Mesendoderm (in vitro differentiated cells): ENCODE measurements at regions not wholly inside any gene's neighbourhood (a gene's known extent, or its start where the extent isn't known, plus 50 kb on each side); places are given as distances from the start of the nearest gene placed in this dataset.
A peak's percentile ranks its signal among the peaks of the same experiment; 100 is the strongest.

Experiments used
- DNase-seq: peaks from one replicate; pipeline ENCODE4 v3.0.0; 2013
- H2AK5ac ChIP-seq: 2 replicates; pipeline ENCODE4 v1.6.1; 2013; ENCODE audit warnings: low read length, inconsistent platforms
- H2BK120ac ChIP-seq: 2 replicates; pipeline ENCODE4 v1.6.1; 2013; ENCODE audit warnings: low read depth, mild to moderate bottlenecking, low read length, moderate library complexity, mixed read lengths
- H2BK15ac ChIP-seq: replicated peaks from 2 replicates; pipeline ENCODE4 v1.6.1; 2013; ENCODE audit warnings: low read depth, mild to moderate bottlenecking, moderate library complexity
- H2BK5ac ChIP-seq: 2 replicates; pipeline ENCODE4 v1.6.1; 2013; ENCODE audit warnings: low read length, inconsistent platforms
- H3K18ac ChIP-seq: 2 replicates; pipeline ENCODE4 v1.6.1; 2013; ENCODE audit warnings: mild to moderate bottlenecking, low read length, mixed read lengths
- H3K23ac ChIP-seq: one replicate; pipeline ENCODE4 v1.6.1; 2013; ENCODE audit warnings: low read length
- H3K27ac ChIP-seq: 2 replicates; pipeline ENCODE4 v1.5.1; 2013; ENCODE audit warnings: low read depth, mild to moderate bottlenecking, inconsistent platforms, low read length, moderate library complexity
- H3K27me3 ChIP-seq: 2 replicates; pipeline ENCODE4 v1.6.1; 2013; ENCODE audit warnings: low read length, control low read depth, mild to moderate bottlenecking, inconsistent platforms; ENCODE audit not compliant: insufficient read depth, poor library complexity
- H3K36me3 ChIP-seq: 2 replicates; pipeline ENCODE4 v1.6.1; 2013; ENCODE audit warnings: low read length, inconsistent platforms; ENCODE audit not compliant: control insufficient read depth, insufficient read depth
- H3K4ac ChIP-seq: one replicate; pipeline ENCODE4 v1.6.1; 2013; ENCODE audit warnings: low read depth, mild to moderate bottlenecking, low read length, moderate library complexity
- H3K4me1 ChIP-seq: 2 replicates; pipeline ENCODE4 v1.6.1; 2013; ENCODE audit warnings: low read depth, low read length, inconsistent platforms; ENCODE audit not compliant: control insufficient read depth
- H3K4me2 ChIP-seq: 2 replicates; pipeline ENCODE4 v1.6.1; 2013; ENCODE audit warnings: low read length
- H3K4me3 ChIP-seq: 2 replicates; pipeline ENCODE4 v1.5.1; 2013; ENCODE audit warnings: mild to moderate bottlenecking, low read length
- H3K56ac ChIP-seq: one replicate; pipeline ENCODE4 v1.6.1; 2013; ENCODE audit warnings: low read length
- H3K79me1 ChIP-seq: 2 replicates; pipeline ENCODE4 v1.6.1; 2013; ENCODE audit warnings: low read length, inconsistent platforms
- H3K79me2 ChIP-seq: 2 replicates; pipeline ENCODE4 v1.6.1; 2013; ENCODE audit warnings: mild to moderate bottlenecking, low read length; ENCODE audit not compliant: control insufficient read depth, insufficient read depth
- H3K9ac ChIP-seq: 2 replicates; pipeline ENCODE4 v1.6.1; 2013; ENCODE audit warnings: low read length, inconsistent platforms
- H4K5ac ChIP-seq: one replicate; pipeline ENCODE4 v1.6.1; 2013; ENCODE audit warnings: low read length
- H4K8ac ChIP-seq: one replicate; pipeline ENCODE4 v1.6.1; 2013; ENCODE audit warnings: low read depth, mild to moderate bottlenecking, control low read depth, low read length, moderate library complexity
- WGBS: extraction: QIAGEN DNeasy Blood & Tissue Kit; methylation state at CpG from one replicate; pipeline ENCODE4 v1.1.7; 2013; ENCODE audit warnings: low lambda C conversion rate, missing lambda C conversion rate; ENCODE audit not compliant: insufficient coverage; ENCODE audit errors: extremely low coverage; 5-methylcytosine and 5-hydroxymethylcytosine counted together

DNA sequence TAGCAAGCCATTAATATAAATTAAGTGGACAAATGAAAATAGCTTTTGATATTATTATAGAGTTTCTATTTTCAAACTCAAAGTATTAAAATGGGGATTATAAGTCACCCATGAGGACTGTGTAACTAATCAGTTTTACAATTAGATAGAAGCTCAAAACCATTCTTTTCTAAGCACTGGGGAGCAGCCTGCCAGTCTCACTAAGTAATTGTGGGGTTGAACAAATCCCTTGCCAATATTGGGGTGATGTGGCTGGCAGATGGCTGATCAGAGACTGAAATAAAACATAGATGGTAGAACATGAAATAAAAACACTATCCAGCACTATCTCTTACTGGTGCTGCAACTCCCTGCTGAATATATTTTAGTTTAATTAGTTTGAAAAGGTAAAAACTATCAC is 353.2 kb downstream of the FLRT2 start:
- Histone ChIP-seq H4K8ac (no peak overlapping the region), H2BK15ac (no peak overlapping the region), H3K4me3 (no peak overlapping the region), H3K18ac (no peak overlapping the region), H3K4me2 (no peak overlapping the region), H2BK5ac (no peak overlapping the region), H2BK120ac (no peak overlapping the region), H3K27ac (no peak overlapping the region), H3K4me1 (no peaks in the 10 kb centered on the region), H3K27me3 (no peaks in the 10 kb centered on the region), H3K79me2 (no peaks in the 10 kb centered on the region), H3K56ac (no peak overlapping the region), H3K4ac (no peak overlapping the region), H3K9ac (no peak overlapping the region), H3K79me1 (no peaks in the 10 kb centered on the region), H3K36me3 (no peaks in the 10 kb centered on the region), H2AK5ac (no peak overlapping the region), H4K5ac (no peak overlapping the region), H3K23ac (no peak overlapping the region)
- no peak for DNase-seq

DNA sequence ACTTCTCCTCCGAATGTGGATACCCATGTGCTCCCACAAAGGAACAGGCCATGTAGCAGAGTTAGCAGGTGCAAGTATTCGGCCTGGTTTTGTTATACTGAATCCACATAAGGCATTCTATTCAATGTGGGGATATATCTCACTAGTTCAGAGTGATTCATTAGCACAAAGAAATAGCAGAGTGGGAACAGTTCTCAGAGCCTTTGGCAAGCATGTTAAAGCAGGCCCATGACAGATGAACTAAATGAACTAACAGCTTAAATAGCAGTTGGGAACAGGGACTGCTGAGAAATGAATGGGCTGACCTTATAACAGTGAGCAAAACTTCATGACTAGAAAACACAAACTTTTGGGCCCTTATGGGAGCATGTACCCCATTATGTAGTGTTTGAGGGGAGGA is 352.0 kb downstream of the FLRT2 start:
- no peak overlapping the region for H3K23ac ChIP-seq
- H2BK15ac ChIP-seq, result no peak overlapping the region
- no peak overlapping the region for H3K56ac ChIP-seq
- H3K4ac ChIP-seq, result no peak overlapping the region
- H3K27me3 ChIP-seq, result no peaks in the 10 kb centered on the region
- DNase-seq, result no peak
- no peaks in the 10 kb centered on the region for H3K79me2 ChIP-seq
- H3K9ac ChIP-seq, result no peak overlapping the region
- H2AK5ac ChIP-seq, result no peak overlapping the region
- no peaks in the 10 kb centered on the region for H3K36me3 ChIP-seq
- no peak overlapping the region for H2BK120ac ChIP-seq
- H4K5ac ChIP-seq, result no peak overlapping the region
- H3K4me3 ChIP-seq, result no peak overlapping the region
- no peak overlapping the region for H3K4me2 ChIP-seq
- H3K4me1 ChIP-seq, result no peaks in the 10 kb centered on the region
- WGBS, result no CpG with 5 or more reads among the region's 2 CpGs
- H4K8ac ChIP-seq, result no peak overlapping the region
- H2BK5ac ChIP-seq, result no peak overlapping the region
- H3K79me1 ChIP-seq, result no peaks in the 10 kb centered on the region
- H3K27ac ChIP-seq, result no peak overlapping the region
- H3K18ac ChIP-seq, result no peak overlapping the region

DNA sequence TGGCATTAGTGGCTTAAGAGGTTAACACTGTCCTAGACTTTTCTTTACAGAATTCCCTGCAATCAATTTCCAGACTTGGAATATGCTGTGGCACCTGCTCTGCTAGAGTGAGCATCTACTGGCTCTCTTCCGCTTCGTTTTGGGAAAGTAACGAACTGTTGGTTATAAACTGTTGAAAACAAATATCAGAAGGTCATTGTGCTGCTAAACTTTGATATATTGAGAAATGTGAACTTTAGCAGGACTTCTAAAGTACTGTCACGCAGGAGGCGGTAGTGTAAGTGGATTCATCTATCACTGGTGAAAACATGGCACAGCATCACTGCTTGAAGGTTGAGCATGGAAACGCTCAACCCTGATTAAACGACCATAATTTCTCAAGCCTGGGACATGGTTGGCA is 348.9 kb downstream of the FLRT2 start:
- Histone ChIP-seq H4K5ac (no peak overlapping the region), H3K4me2 (no peak overlapping the region), H3K36me3 (no peaks in the 10 kb centered on the region), H3K23ac (no peak overlapping the region), H2AK5ac (no peak overlapping the region), H3K18ac (no peak overlapping the region), H2BK15ac (no peak overlapping the region), H3K9ac (no peak overlapping the region), H3K27me3 (no peaks in the 10 kb centered on the region), H3K27ac (no peak overlapping the region), H3K56ac (no peak overlapping the region), H3K79me1 (no peaks in the 10 kb centered on the region), H4K8ac (no peak overlapping the region), H3K4ac (no peak overlapping the region), H2BK5ac (no peak overlapping the region), H3K4me1 (no peaks in the 10 kb centered on the region), H2BK120ac (no peak overlapping the region), H3K4me3 (no peak overlapping the region), H3K79me2 (no peaks in the 10 kb centered on the region)
- DNase-seq, result no peak
- WGBS, result no CpG with 5 or more reads among the region's 7 CpGs

DNA sequence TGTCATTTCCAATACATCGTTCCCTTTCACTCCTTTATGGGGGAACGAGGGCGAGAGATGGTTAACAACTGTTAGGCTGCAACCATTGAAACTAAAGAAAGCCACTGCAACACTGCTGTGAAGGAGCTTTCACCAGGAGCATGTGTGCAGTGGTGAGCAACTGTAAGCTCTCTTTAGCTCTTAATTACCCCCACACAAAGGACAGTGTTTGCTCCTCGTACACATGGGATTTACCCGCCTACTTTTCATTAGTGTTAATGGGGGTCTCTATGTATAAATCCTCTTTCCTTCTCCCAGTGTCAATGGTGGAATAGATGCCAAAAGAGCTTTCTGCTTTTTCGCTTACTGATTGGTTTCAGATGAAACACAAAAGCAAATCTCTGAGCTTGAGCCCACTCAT is 343.1 kb downstream of the FLRT2 start:
- no peak for DNase-seq
- Histone ChIP-seq H3K4me3 (no peak overlapping the region), H3K27ac (no peak overlapping the region), H3K27me3 (no peaks in the 10 kb centered on the region), H3K56ac (no peak overlapping the region), H2BK15ac (no peak overlapping the region), H2BK120ac (no peak overlapping the region), H3K79me2 (no peaks in the 10 kb centered on the region), H4K8ac (no peak overlapping the region), H3K18ac (no peak overlapping the region), H3K36me3 (no peaks in the 10 kb centered on the region), H4K5ac (no peak overlapping the region), H3K23ac (no peak overlapping the region), H3K4ac (no peak overlapping the region), H3K79me1 (no peaks in the 10 kb centered on the region), H2AK5ac (no peak overlapping the region), H3K9ac (no peak overlapping the region), H3K4me1 (no peaks in the 10 kb centered on the region), H2BK5ac (no peak overlapping the region), H3K4me2 (no peak overlapping the region)
- no CpG with 5 or more reads among the region's 6 CpGs for WGBS

DNA sequence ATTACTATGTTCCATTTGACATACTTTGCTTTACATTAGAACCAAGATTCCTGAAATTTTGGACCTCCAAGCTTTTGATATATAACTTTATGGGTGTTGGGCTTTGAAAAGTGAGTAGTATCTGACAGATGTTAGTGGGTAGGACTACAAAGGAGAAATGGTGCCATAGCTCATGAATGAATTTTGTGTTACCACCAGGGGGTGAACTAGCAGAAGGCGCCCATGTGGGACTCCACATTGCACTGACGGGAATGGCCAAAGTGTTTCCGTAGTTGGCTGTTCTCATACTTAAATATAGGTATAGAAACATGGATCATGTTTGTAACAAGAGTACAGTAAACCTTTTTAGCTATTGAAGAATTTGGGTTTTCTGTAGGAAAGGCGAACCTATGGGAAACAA is 337.5 kb downstream of the FLRT2 start:
- no peak overlapping the region for H3K27ac ChIP-seq
- H3K4me3 ChIP-seq, result no peak overlapping the region
- no peak overlapping the region for H4K8ac ChIP-seq
- no CpG with 5 or more reads among the region's 4 CpGs for WGBS
- no peak overlapping the region for H2AK5ac ChIP-seq
- H3K4ac ChIP-seq, result no peak overlapping the region
- no peak overlapping the region for H2BK5ac ChIP-seq
- H2BK15ac ChIP-seq, result no peak overlapping the region
- H3K36me3 ChIP-seq, result no peaks in the 10 kb centered on the region
- H3K18ac ChIP-seq, result no peak overlapping the region
- H3K56ac ChIP-seq, result no peak overlapping the region
- H4K5ac ChIP-seq, result no peak overlapping the region
- no peak overlapping the region for H2BK120ac ChIP-seq
- H3K23ac ChIP-seq, result no peak overlapping the region
- no peaks in the 10 kb centered on the region for H3K27me3 ChIP-seq
- H3K79me1 ChIP-seq, result no peaks in the 10 kb centered on the region
- DNase-seq, result peak; percentile 40
- no peak overlapping the region for H3K4me2 ChIP-seq
- H3K9ac ChIP-seq, result no peak overlapping the region
- H3K4me1 ChIP-seq, result no peaks in the 10 kb centered on the region
- H3K79me2 ChIP-seq, result no peaks in the 10 kb centered on the region

DNA sequence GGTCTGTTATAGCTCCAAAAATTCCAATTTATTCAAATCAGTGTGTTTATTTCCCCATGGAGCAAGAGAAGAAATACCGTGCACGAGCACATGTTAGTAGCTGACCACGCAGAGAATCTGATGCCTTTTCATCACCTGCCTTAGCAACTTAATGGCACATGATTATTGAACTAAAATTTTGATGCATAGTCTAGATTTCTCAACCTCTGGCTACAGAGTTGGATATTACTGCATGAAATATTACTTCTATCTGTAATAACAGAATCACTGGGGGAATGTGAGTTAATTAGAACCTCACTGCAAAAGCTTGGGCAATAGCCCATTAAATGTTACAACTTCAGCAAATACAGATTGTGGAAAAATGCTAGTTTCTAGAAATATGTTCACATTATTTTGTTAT is 335.8 kb downstream of the FLRT2 start:
- Histone ChIP-seq H3K9ac (no peak overlapping the region), H3K18ac (no peak overlapping the region), H3K79me1 (no peaks in the 10 kb centered on the region), H3K4ac (no peak overlapping the region), H3K56ac (no peak overlapping the region), H3K4me2 (no peak overlapping the region), H4K8ac (no peak overlapping the region), H3K4me1 (no peaks in the 10 kb centered on the region), H3K27ac (no peak overlapping the region), H3K36me3 (no peaks in the 10 kb centered on the region), H3K23ac (no peak overlapping the region), H2AK5ac (no peak overlapping the region), H4K5ac (no peak overlapping the region), H3K4me3 (no peak overlapping the region), H3K27me3 (no peaks in the 10 kb centered on the region), H2BK5ac (no peak overlapping the region), H3K79me2 (no peaks in the 10 kb centered on the region), H2BK120ac (no peak overlapping the region), H2BK15ac (no peak overlapping the region)
- DNase-seq, result no peak
- no CpG with 5 or more reads among the region's 3 CpGs for WGBS
